ENCODE measurements at regions not wholly inside any gene's neighbourhood (a gene's known extent, or its start where the extent isn't known, plus 50 kb on each side); places are given as distances from the start of the nearest gene placed in this dataset.

- Histone ChIP-seq H2AFZ (no peak overlapping the region), H3K36me3 (ENCODE audit: low read depth) (no peaks in the 10 kb centered on the region), H3K9ac (no peak overlapping the region), H3K9me2 (ENCODE audit: insufficient read depth) (no peaks in the 10 kb centered on the region), H3K4me1 (ENCODE audit: insufficient read depth) (peaks cover 21% of the 10 kb centered on the region), H3F3A (ENCODE audit: insufficient read depth) (no peaks in the 10 kb centered on the region), H3K27ac (no peak overlapping the region), H3K4me2 (ENCODE audit: unreplicated experiment) (no peak overlapping the region), H3K4me3 (no peak overlapping the region), H4K20me1 (ENCODE audit: insufficient read depth) (no peaks in the 10 kb centered on the region), H3K9me3 (ENCODE audit: low read depth) (no peaks in the 10 kb centered on the region), H3K79me2 (ENCODE audit: insufficient read depth) (no peaks in the 10 kb centered on the region), H3K27me3 (replicated peaks; ENCODE audit: insufficient read depth) (no peaks in the 10 kb centered on the region)
- 67 to 73% methylated on average over 3 to 4 of the region's 4 CpGs for WGBS, 2 experiments (ENCODE audit: low coverage in 1 of 2, low lambda C conversion rate in 2 of 2, missing lambda C conversion rate in 2 of 2)
- in situ Hi-C loops (cut with MboI), result no loop called here
- peak; percentile 38 for DNase-seq
- TF ChIP-seq EZH2 (IDR thresholded peaks at IDR 0.05; ENCODE audit: insufficient read depth, poor library complexity, severe bottlenecking), result no peak
- TF ChIP-seq EZH2phosphoT487 (IDR thresholded peaks at IDR 0.05; ENCODE audit: insufficient read depth, low read depth), result no peak
These were observed 173.3 kb downstream of the OSR1 start for GRCh38 chr2:19185086-19185485.

GRCh38 chr2:19178175-19178574 is 180.2 kb downstream of the OSR1 start:
- no peak overlapping the region for H3K27ac ChIP-seq
- H3K79me2 ChIP-seq (ENCODE audit: insufficient read depth), result no peaks in the 10 kb centered on the region
- DNase-seq, result peak; percentile 19
- in situ Hi-C loops (cut with MboI), result no loop called here
- no peaks in the 10 kb centered on the region for H3K9me2 ChIP-seq (ENCODE audit: insufficient read depth)
- no peaks in the 10 kb centered on the region for H3K9me3 ChIP-seq (ENCODE audit: low read depth)
- H3K9ac ChIP-seq, result no peak overlapping the region
- 80 to 84% methylated on average over 2 of the region's 2 CpGs for WGBS, 2 experiments (ENCODE audit: low coverage in 1 of 2, low lambda C conversion rate in 2 of 2, missing lambda C conversion rate in 2 of 2)
- H3K27me3 ChIP-seq (replicated peaks; ENCODE audit: insufficient read depth), result no peaks in the 10 kb centered on the region
- TF ChIP-seq EZH2 (IDR thresholded peaks at IDR 0.05; ENCODE audit: insufficient read depth, poor library complexity, severe bottlenecking) (no peak), EZH2phosphoT487 (IDR thresholded peaks at IDR 0.05; ENCODE audit: insufficient read depth, low read depth) (no peak)
- 0 out of 2 replicates have a peak, but pooled peaks cover 16% of the 10 kb centered on the region for H3F3A ChIP-seq (ENCODE audit: insufficient read depth)
- H2AFZ ChIP-seq, result no peak overlapping the region
- H3K36me3 ChIP-seq (ENCODE audit: low read depth), result no peaks in the 10 kb centered on the region
- no peaks in the 10 kb centered on the region for H4K20me1 ChIP-seq (ENCODE audit: insufficient read depth)
- H3K4me1 ChIP-seq (ENCODE audit: insufficient read depth), result peaks cover 18% of the 10 kb centered on the region
- H3K4me3 ChIP-seq, result no peak overlapping the region
- no peak overlapping the region for H3K4me2 ChIP-seq (ENCODE audit: unreplicated experiment)

GRCh38 chr2:19176977-19177376 is 181.4 kb downstream of the OSR1 start:
- in situ Hi-C loops (cut with MboI), result no loop called here
- Histone ChIP-seq H3K36me3 (ENCODE audit: low read depth) (no peaks in the 10 kb centered on the region), H3F3A (ENCODE audit: insufficient read depth) (0 out of 2 replicates have a peak, but pooled peaks cover 16% of the 10 kb centered on the region), H3K9me2 (ENCODE audit: insufficient read depth) (no peaks in the 10 kb centered on the region), H3K4me3 (no peak overlapping the region), H3K79me2 (ENCODE audit: insufficient read depth) (no peaks in the 10 kb centered on the region), H3K9me3 (ENCODE audit: low read depth) (no peaks in the 10 kb centered on the region), H3K4me1 (ENCODE audit: insufficient read depth) (peaks cover 18% of the 10 kb centered on the region), H2AFZ (no peak overlapping the region), H3K9ac (no peak overlapping the region), H3K4me2 (ENCODE audit: unreplicated experiment) (no peak overlapping the region), H3K27ac (no peak overlapping the region), H4K20me1 (ENCODE audit: insufficient read depth) (no peaks in the 10 kb centered on the region), H3K27me3 (replicated peaks; ENCODE audit: insufficient read depth) (no peaks in the 10 kb centered on the region)
- peak; percentile 69 for DNase-seq
- WGBS, 2 experiments (ENCODE audit: low coverage in 1 of 2, low lambda C conversion rate in 2 of 2, missing lambda C conversion rate in 2 of 2), result 64 to 69% methylated on average over 4 of the region's 4 CpGs
- TF ChIP-seq EZH2phosphoT487 (IDR thresholded peaks at IDR 0.05; ENCODE audit: insufficient read depth, low read depth), result no peak
- no peak for TF ChIP-seq EZH2 (IDR thresholded peaks at IDR 0.05; ENCODE audit: insufficient read depth, poor library complexity, severe bottlenecking)

GRCh38 chr2:19176172-19176852 is 182.1 kb downstream of the OSR1 start:
- Histone ChIP-seq H2AFZ (no peak overlapping the region), H3K9me3 (ENCODE audit: low read depth) (no peaks in the 10 kb centered on the region), H3K9ac (no peak overlapping the region), H3F3A (ENCODE audit: insufficient read depth) (0 out of 2 replicates have a peak, but pooled peaks cover 16% of the 10 kb centered on the region), H3K27me3 (replicated peaks; ENCODE audit: insufficient read depth) (no peaks in the 10 kb centered on the region), H3K27ac (no peak overlapping the region), H3K36me3 (ENCODE audit: low read depth) (no peaks in the 10 kb centered on the region), H4K20me1 (ENCODE audit: insufficient read depth) (no peaks in the 10 kb centered on the region), H3K4me3 (no peak overlapping the region), H3K4me2 (ENCODE audit: unreplicated experiment) (no peak overlapping the region), H3K4me1 (ENCODE audit: insufficient read depth) (peaks cover 18% of the 10 kb centered on the region), H3K9me2 (ENCODE audit: insufficient read depth) (no peaks in the 10 kb centered on the region), H3K79me2 (ENCODE audit: insufficient read depth) (no peaks in the 10 kb centered on the region)
- no peak for TF ChIP-seq EZH2phosphoT487 (IDR thresholded peaks at IDR 0.05; ENCODE audit: insufficient read depth, low read depth)
- no peak for TF ChIP-seq EZH2 (IDR thresholded peaks at IDR 0.05; ENCODE audit: insufficient read depth, poor library complexity, severe bottlenecking)
- peak; percentile 35 for DNase-seq
- in situ Hi-C loops (cut with MboI), result no loop called here
- 53% methylated on average over 3 of the region's 3 CpGs for WGBS, 2 experiments (ENCODE audit: low coverage in 1 of 2, low lambda C conversion rate in 2 of 2, missing lambda C conversion rate in 2 of 2)
